Prostate gland (tissue), 2 donors: ENCODE measurements at regions not wholly inside any gene's neighbourhood (a gene's known extent, or its start where the extent isn't known, plus 50 kb on each side); places are given as distances from the start of the nearest gene placed in this dataset.
"Not testable (repeated sequence)": the region's sequence is repeated elsewhere in the genome, so short reads cannot be mapped to it uniquely, and the experiment has no call there.

Source experiments
- DNase-seq: peaks from one replicate; pipeline ENCODE4 v3.0.0-alpha.2; 2019; ENCODE audit warnings: low spot score
- H3K27ac ChIP-seq, 2 donors: fragments of 200-600 bp; sonication (generic); 2 replicates each; pipeline ENCODE4 v1.5.1; 2017 to 2019
- H3K27me3 ChIP-seq: fragments of 200-600 bp; sonication (generic); replicated peaks from 2 replicates; pipeline ENCODE4 v1.5.1; 2019; ENCODE audit not compliant: insufficient read depth
- H3K36me3 ChIP-seq, 2 donors: fragments of 200-600 bp; sonication (generic); 1 replicate in 1 of 2; 2 replicates in 1 of 2; pipeline versions ENCODE4 v1.5.1 to v1.8.1; 2017 to 2019
- H3K4me1 ChIP-seq: fragments of 200-600 bp; sonication (generic); replicated peaks from 2 replicates; pipeline ENCODE4 v1.5.1; 2019
- H3K4me3 ChIP-seq, 2 donors: fragments of 200-600 bp; sonication (generic); 2 replicates each; pipeline ENCODE4 v1.5.1; 2017 to 2019
- H3K9me3 ChIP-seq: fragments of 200-600 bp; sonication (generic); 2 replicates; pipeline ENCODE4 v1.5.1; 2017
- POLR2A ChIP-seq: fragments of 450-650 bp; IDR thresholded peaks from one replicate; pipeline ENCODE4 v1.6.1; 2016; ENCODE audit warnings: antibody characterized with exemption, mild to moderate bottlenecking
- POLR2AphosphoS5 ChIP-seq: sonication (generic); formaldehyde crosslinking; IDR thresholded peaks from one replicate; pipeline ENCODE4 v1.6.1; 2017; ENCODE audit warnings: antibody characterized with exemption
- WGBS: methylation state at CpG from one replicate; pipeline ENCODE4 v1.1.5; 2018; 5-methylcytosine and 5-hydroxymethylcytosine counted together
- intact Hi-C: fragments of 100-400 bp; cut with DNase I; formaldehyde crosslinking; loops from one replicate; pipeline ENCODE4 v1.14.2; 2022
- TF ChIP-seq, protein P1 (sequence below), 4 experiments: fragments of 200-600 bp in 2 of 4; fragments of 450-650 bp in 2 of 4; sonication (generic) in 2 of 4; IDR thresholded peaks; 1 replicate in 3 of 4; 2 replicates in 1 of 4; pipeline ENCODE4 v1.5.1; 2016 to 2019; ENCODE audit warnings: antibody characterized with exemption in 4 of 4, mild to moderate bottlenecking in 2 of 4, moderate library complexity in 2 of 4

DNA sequence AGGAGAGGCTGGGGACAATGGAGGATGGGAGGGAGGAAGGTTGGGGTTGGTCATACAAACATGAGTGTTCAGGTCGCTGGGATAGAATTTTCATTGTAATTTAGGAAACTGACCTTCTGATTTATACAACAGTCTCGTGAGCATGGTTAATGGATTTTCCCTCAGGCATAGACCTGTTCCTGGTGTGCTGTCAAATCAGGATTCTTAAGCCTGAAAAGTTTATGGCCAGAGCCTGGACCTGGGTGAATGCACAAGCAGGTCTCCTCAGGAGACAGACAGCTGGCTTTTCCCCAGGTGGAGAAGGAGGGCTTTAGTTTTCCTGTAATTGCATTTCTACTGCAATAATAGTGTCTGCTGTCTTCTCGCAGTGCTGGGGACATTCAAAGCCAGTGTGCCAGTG, 338.0 kb downstream of the SHQ1 start:
- Histone ChIP-seq H3K27me3 (no peaks in the 10 kb centered on the region), H3K4me3 (no peak overlapping the region), H3K36me3 (no peaks in the 10 kb centered on the region), H3K9me3 (no peaks in the 10 kb centered on the region), H3K4me1 (no peaks in the 10 kb centered on the region), H3K27ac (no peak overlapping the region)
- intact Hi-C loops, result no loop called here
- no peak for DNase-seq
- WGBS, result 68% methylated on average over 3 of the region's 3 CpGs
- no peak for TF ChIP-seq POLR2A
- TF ChIP-seq POLR2AphosphoS5, result no peak
- TF ChIP-seq, protein P1, sequence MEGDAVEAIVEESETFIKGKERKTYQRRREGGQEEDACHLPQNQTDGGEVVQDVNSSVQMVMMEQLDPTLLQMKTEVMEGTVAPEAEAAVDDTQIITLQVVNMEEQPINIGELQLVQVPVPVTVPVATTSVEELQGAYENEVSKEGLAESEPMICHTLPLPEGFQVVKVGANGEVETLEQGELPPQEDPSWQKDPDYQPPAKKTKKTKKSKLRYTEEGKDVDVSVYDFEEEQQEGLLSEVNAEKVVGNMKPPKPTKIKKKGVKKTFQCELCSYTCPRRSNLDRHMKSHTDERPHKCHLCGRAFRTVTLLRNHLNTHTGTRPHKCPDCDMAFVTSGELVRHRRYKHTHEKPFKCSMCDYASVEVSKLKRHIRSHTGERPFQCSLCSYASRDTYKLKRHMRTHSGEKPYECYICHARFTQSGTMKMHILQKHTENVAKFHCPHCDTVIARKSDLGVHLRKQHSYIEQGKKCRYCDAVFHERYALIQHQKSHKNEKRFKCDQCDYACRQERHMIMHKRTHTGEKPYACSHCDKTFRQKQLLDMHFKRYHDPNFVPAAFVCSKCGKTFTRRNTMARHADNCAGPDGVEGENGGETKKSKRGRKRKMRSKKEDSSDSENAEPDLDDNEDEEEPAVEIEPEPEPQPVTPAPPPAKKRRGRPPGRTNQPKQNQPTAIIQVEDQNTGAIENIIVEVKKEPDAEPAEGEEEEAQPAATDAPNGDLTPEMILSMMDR (IDR thresholded peaks at IDR 0.05), result no peak

DNA sequence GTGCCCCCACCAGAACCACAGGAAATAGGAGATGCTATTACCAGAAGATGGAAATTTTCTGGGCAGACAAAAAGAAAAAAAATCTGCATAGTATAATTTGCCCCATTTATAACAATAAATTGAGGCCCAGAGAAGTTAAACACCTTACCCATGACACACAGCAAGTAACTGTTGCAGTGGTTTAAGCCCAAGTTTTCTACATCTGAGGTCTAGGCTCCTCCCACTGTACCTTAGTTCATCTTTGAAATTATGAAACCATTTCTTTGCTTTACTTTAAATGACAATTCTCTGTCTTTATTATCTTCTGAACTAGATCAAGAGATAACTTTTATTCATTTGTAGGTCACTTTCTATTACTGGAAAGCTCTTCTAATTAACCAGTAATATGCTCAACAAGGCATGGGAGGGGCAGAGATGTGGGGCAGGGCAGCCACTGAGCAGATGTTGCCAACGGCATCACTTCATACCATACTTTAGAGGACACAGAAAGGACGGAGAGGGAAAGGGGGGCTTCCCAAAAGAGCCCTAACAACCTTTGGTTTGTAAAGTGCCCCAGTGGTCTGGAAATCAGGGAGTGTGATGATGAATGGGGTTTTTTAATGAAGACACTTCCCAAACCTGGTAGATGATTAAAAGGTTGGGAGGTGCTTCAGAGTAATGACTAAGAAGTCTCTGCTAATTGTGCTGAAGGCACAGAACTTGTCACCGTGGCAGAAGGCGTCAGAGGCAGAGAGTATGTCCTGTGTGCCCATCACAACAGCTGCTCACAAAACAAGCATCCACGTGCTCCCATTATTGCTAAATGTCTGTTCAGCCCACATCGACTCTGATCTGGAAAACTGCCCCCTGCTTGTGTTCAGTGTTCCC, 342.5 kb downstream of the SHQ1 start:
- no peak for DNase-seq
- Histone ChIP-seq H3K9me3 (no peaks in the 10 kb centered on the region), H3K4me3 (no peak overlapping the region), H3K4me1 (no peaks in the 10 kb centered on the region), H3K36me3 (no peaks in the 10 kb centered on the region), H3K27ac (no peak overlapping the region), H3K27me3 (no peaks in the 10 kb centered on the region)
- TF ChIP-seq POLR2AphosphoS5, result no peak
- TF ChIP-seq POLR2A, result no peak
- TF ChIP-seq, protein P1 (IDR thresholded peaks at IDR 0.05), result no peak
- intact Hi-C loops, result no loop called here
- WGBS, result 79% methylated on average over 6 of the region's 6 CpGs

DNA sequence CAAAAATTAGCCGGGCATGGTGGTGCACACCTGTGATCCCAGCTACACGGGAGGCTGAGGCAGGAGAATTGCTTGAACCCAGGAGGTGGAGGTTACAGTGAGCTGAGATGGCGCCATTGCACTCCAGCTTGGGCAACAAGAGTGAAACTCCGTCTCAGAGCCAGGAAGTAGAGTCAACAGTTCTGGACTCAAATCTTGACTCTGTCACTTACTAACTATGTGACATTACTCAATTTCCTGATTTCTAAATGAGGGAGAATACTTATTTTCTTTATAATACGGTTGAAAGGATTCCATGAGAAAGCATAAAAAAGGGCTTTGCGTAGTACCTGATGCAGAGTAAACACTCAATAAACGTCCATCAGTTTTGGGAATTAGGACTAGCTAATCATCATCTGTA, 350.7 kb downstream of the SHQ1 start:
- H3K4me3 ChIP-seq, H3K27ac ChIP-seq, H3K9me3 ChIP-seq, H3K36me3 ChIP-seq, H3K4me1 ChIP-seq, intact Hi-C loops, DNase-seq, H3K27me3 ChIP-seq: not testable (repeated sequence)
- WGBS, result 90% methylated on average over 7 of the region's 7 CpGs

DNA sequence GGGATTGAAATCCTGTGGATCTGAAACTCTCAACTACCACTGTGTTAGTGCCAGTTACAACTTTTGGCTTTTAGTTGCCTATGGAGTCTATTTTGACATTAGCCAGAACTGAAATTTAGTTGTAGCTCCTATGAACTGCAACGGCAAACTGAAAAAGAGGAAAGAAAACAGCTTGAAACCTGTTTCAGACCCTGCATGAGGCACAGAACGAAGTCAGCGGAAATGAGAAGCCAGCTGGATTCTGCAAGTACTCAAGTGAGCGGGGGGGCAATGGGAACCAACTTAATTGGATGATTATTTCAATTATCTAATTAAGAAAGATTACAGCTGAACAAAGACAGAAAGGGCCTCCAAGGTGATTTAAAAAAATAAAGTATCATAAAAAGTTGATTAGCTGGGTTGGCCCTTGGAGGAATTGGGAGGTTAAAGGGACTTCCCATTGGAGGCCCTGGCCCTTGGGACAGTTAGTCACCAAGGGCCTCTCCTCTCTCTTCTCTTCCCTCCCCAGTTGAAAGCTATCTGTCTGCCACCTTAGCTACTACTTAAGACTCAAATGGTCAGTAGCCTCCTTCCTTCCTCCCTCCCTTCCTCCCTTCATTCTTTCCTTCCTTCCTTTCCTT, 352.1 kb downstream of the SHQ1 start:
- H3K4me1 ChIP-seq, result no peaks in the 10 kb centered on the region
- no peak for DNase-seq
- TF ChIP-seq, protein P1 (IDR thresholded peaks at IDR 0.05), result no peak
- TF ChIP-seq POLR2A (no peak), POLR2AphosphoS5 (no peak)
- H3K27me3 ChIP-seq, result no peaks in the 10 kb centered on the region
- no peaks in the 10 kb centered on the region for H3K36me3 ChIP-seq
- H3K27ac ChIP-seq, result no peak overlapping the region
- no peak overlapping the region for H3K4me3 ChIP-seq
- WGBS, result 59% methylated on average over 4 of the region's 4 CpGs
- H3K9me3 ChIP-seq, result no peaks in the 10 kb centered on the region
- intact Hi-C loops, result no loop called here

DNA sequence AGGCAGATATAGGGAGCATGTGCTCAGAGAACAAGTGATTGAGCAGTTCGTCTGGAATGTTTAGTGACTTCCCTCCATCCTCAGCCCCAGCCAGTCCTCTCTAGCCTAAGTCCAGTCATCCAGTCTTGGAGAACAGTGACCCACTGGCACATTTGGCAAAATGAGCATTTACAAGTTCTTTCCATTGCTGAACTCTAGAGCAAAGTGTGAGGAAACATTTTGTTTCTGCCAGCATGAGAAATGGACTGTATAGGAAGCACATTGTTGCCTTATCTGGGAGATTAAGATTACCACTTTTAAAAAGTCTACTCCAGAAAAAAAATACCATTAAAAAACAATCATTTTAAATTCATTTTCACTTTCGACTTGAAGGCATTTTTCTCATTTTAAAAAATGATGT, 353.6 kb downstream of the SHQ1 start:
- Histone ChIP-seq H3K36me3 (no peaks in the 10 kb centered on the region), H3K4me1 (no peaks in the 10 kb centered on the region), H3K4me3 (no peak overlapping the region), H3K9me3 (no peaks in the 10 kb centered on the region), H3K27ac (no peak overlapping the region), H3K27me3 (no peaks in the 10 kb centered on the region)
- no peak for DNase-seq
- WGBS, result 71% methylated on average over 2 of the region's 2 CpGs
- intact Hi-C loops, result no loop called here
- TF ChIP-seq POLR2AphosphoS5 (no peak), POLR2A (no peak)
- TF ChIP-seq, protein P1 (IDR thresholded peaks at IDR 0.05), result no peak
